AG04449 (cell line): ENCODE measurements at regions not wholly inside any gene's neighbourhood (a gene's known extent, or its start where the extent isn't known, plus 50 kb on each side); places are given as distances from the start of the nearest gene placed in this dataset.

Experiments used
- CTCF ChIA-PET: fragments of 350-600 bp; formaldehyde crosslinking; extraction: SDS; loops from one replicate; lab custom pipeline; 2021; ENCODE audit warnings: antibody characterized with exemption; lab: Yijun Ruan, JAX
- POLR2A ChIA-PET: fragments of 400-600, 350-600 bp; formaldehyde crosslinking; extraction: SDS; loops from one replicate; lab custom pipeline; 2020; ENCODE audit warnings: antibody characterized with exemption, inconsistent platforms; lab: Yijun Ruan, JAX
- DNase-seq: peaks from one replicate; pipeline ENCODE4 v3.0.0-alpha.2; 2010; ENCODE audit warnings: low read depth, low spot score
- H3K4me3 ChIP-seq: 2 replicates; pipeline ENCODE4 v1.5.1; 2011; ENCODE audit warnings: low read depth, mild to moderate bottlenecking, control low read depth, low read length
- CTCF ChIP-seq: IDR thresholded peaks from one replicate; pipeline ENCODE4 v1.5.1; 2011; ENCODE audit warnings: mild to moderate bottlenecking, moderate library complexity, low read length, control low read depth, inconsistent platforms; ENCODE audit not compliant: insufficient read depth; ENCODE audit errors: missing control alignments

GRCh38 chr20:11013801-11014200, 340.0 kb upstream of the JAG1 start:
- no peak for TF ChIP-seq CTCF
- POLR2A ChIA-PET, result no interaction called here

GRCh38 chr20:11015440-11015839, 341.6 kb upstream of the JAG1 start:
- DNase-seq, result no peak
- CTCF ChIA-PET, result interaction anchor here (0.6 kb wide), 1 partner anchor 192 kb away, joined by 4 read pairs; no protein-coding TSS in a partner anchor
- no peak overlapping the region for H3K4me3 ChIP-seq
- TF ChIP-seq CTCF, result no peak
- POLR2A ChIA-PET, result no interaction called here

More at GRCh38 chr20:11013801-11014200, 340.0 kb upstream of the JAG1 start:
- H3K4me3 ChIP-seq, result no peak overlapping the region
- CTCF ChIA-PET, result no interaction called here
- DNase-seq, result no peak

- TF ChIP-seq CTCF, result no peak
- POLR2A ChIA-PET, result no interaction called here
- CTCF ChIA-PET, result no interaction called here
- H3K4me3 ChIP-seq, result no peak overlapping the region
- no peak for DNase-seq
These were observed 343.6 kb upstream of the JAG1 start for GRCh38 chr20:11017446-11017845.

GRCh38 chr20:11018668-11019170, 344.9 kb upstream of the JAG1 start:
- POLR2A ChIA-PET, result no interaction called here

GRCh38 chr20:11020712-11021111, 346.9 kb upstream of the JAG1 start:
- H3K4me3 ChIP-seq, result no peak overlapping the region
- ChIA-PET CTCF (no interaction called here), POLR2A (no interaction called here)
- TF ChIP-seq CTCF, result no peak
- DNase-seq, result no peak

More at GRCh38 chr20:11018668-11019170, 344.9 kb upstream of the JAG1 start:
- H3K4me3 ChIP-seq, result no peak overlapping the region
- DNase-seq, result no peak
- no peak for TF ChIP-seq CTCF
- CTCF ChIA-PET, result interaction anchor here (0.8 kb wide), 1 partner anchor 187 kb away, joined by 3 read pairs; no protein-coding TSS in a partner anchor

GRCh38 chr20:11027224-11027623, 353.4 kb upstream of the JAG1 start:
- no peak for DNase-seq
- CTCF ChIA-PET, result no interaction called here

More at GRCh38 chr20:11027224-11027623, 353.4 kb upstream of the JAG1 start:
- no peak for TF ChIP-seq CTCF
- POLR2A ChIA-PET, result no interaction called here
- no peak overlapping the region for H3K4me3 ChIP-seq
